NB4 (cell line): ENCODE measurements at regions not wholly inside any gene's neighbourhood (a gene's known extent, or its start where the extent isn't known, plus 50 kb on each side); places are given as distances from the start of the nearest gene placed in this dataset.

ENCODE experiments used
- POLR2A ChIP-seq: IDR thresholded peaks from 2 replicates; pipeline ENCODE4 v1.6.1; 2011; ENCODE audit warnings: mild to moderate bottlenecking; ENCODE audit not compliant: insufficient read length; ENCODE audit errors: extremely low read depth
- TF ChIP-seq, protein P1 (sequence below): IDR thresholded peaks from one replicate; pipeline ENCODE4 v1.5.1; 2012; ENCODE audit warnings: low read depth, low read length

GRCh38 chr10:123259081-123259480, 104.9 kb downstream of the BUB3 start:
- TF ChIP-seq POLR2A: no peak
- TF ChIP-seq, protein P1, sequence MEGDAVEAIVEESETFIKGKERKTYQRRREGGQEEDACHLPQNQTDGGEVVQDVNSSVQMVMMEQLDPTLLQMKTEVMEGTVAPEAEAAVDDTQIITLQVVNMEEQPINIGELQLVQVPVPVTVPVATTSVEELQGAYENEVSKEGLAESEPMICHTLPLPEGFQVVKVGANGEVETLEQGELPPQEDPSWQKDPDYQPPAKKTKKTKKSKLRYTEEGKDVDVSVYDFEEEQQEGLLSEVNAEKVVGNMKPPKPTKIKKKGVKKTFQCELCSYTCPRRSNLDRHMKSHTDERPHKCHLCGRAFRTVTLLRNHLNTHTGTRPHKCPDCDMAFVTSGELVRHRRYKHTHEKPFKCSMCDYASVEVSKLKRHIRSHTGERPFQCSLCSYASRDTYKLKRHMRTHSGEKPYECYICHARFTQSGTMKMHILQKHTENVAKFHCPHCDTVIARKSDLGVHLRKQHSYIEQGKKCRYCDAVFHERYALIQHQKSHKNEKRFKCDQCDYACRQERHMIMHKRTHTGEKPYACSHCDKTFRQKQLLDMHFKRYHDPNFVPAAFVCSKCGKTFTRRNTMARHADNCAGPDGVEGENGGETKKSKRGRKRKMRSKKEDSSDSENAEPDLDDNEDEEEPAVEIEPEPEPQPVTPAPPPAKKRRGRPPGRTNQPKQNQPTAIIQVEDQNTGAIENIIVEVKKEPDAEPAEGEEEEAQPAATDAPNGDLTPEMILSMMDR: no peak
